Uterus (tissue), 3 donors: ENCODE measurements at regions not wholly inside any gene's neighbourhood (a gene's known extent, or its start where the extent isn't known, plus 50 kb on each side); places are given as distances from the start of the nearest gene placed in this dataset.

Experiments used
- DNase-seq, 2 donors: peaks; one replicate each; pipeline ENCODE4 v3.0.0-alpha.2; 2019 to 2020
- H3K27ac ChIP-seq, 2 donors: fragments of 200-600 bp; sonication (generic); 1 replicate in 1 of 2; 2 replicates in 1 of 2; pipeline ENCODE4 v1.5.1; 2016 to 2018
- H3K27me3 ChIP-seq, 2 donors: fragments of 200-600 bp; sonication (generic); one replicate each; pipeline ENCODE4 v1.5.1; 2018 to 2019; ENCODE audit warnings: control low read depth in 1 of 2
- H3K36me3 ChIP-seq, 2 donors: fragments of 200-600 bp; sonication (generic); one replicate each; pipeline ENCODE4 v1.5.1; 2019; ENCODE audit warnings: control low read depth in 1 of 2
- H3K4me1 ChIP-seq, 2 donors: fragments of 200-600 bp; sonication (generic); one replicate each; pipeline ENCODE4 v1.5.1; 2018 to 2019; ENCODE audit warnings: control low read depth in 1 of 2
- H3K4me3 ChIP-seq, 2 donors: fragments of 200-600 bp; sonication (generic); 1 replicate in 1 of 2; 2 replicates in 1 of 2; pipeline ENCODE4 v1.5.1; 2018 to 2019; ENCODE audit warnings: mild to moderate bottlenecking in 1 of 2
- H3K9me3 ChIP-seq, 2 donors: fragments of 200-600 bp; sonication (generic); one replicate each; pipeline ENCODE4 v1.5.1; 2019; ENCODE audit warnings: control low read depth in 1 of 2
- POLR2A ChIP-seq, 2 donors: fragments of 450-650 bp; IDR thresholded peaks; one replicate each; pipeline ENCODE4 v1.6.1; 2016; ENCODE audit warnings: antibody characterized with exemption in 2 of 2, mild to moderate bottlenecking in 1 of 2, moderate library complexity in 1 of 2
- intact Hi-C: fragments of 100-400 bp; cut with DNase I; formaldehyde crosslinking; loops from one replicate; pipeline ENCODE4 v1.15.1; 2023; ENCODE audit warnings: low total_unique reads
- TF ChIP-seq, protein P1 (sequence below), 4 experiments: fragments of 200-600 bp in 2 of 4; fragments of 450-650 bp in 2 of 4; sonication (generic) in 2 of 4; IDR thresholded peaks; one replicate each; pipeline ENCODE4 v1.5.1; 2016 to 2019; ENCODE audit warnings: antibody characterized with exemption in 4 of 4, mild to moderate bottlenecking in 2 of 4, moderate library complexity in 1 of 4
- donor health status: DM: yes; HTN: yes; CAD: no.

- H3K9me3 ChIP-seq = no peaks in the 10 kb centered on the region
- H3K27me3 ChIP-seq = no peaks in the 10 kb centered on the region
- intact Hi-C loops = no loop called here
- no peak overlapping the region for H3K27ac ChIP-seq
- H3K4me1 ChIP-seq = no peaks in the 10 kb centered on the region
- H3K4me3 ChIP-seq = no peak overlapping the region
- DNase-seq = no peak
- TF ChIP-seq, protein P1, sequence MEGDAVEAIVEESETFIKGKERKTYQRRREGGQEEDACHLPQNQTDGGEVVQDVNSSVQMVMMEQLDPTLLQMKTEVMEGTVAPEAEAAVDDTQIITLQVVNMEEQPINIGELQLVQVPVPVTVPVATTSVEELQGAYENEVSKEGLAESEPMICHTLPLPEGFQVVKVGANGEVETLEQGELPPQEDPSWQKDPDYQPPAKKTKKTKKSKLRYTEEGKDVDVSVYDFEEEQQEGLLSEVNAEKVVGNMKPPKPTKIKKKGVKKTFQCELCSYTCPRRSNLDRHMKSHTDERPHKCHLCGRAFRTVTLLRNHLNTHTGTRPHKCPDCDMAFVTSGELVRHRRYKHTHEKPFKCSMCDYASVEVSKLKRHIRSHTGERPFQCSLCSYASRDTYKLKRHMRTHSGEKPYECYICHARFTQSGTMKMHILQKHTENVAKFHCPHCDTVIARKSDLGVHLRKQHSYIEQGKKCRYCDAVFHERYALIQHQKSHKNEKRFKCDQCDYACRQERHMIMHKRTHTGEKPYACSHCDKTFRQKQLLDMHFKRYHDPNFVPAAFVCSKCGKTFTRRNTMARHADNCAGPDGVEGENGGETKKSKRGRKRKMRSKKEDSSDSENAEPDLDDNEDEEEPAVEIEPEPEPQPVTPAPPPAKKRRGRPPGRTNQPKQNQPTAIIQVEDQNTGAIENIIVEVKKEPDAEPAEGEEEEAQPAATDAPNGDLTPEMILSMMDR (IDR thresholded peaks at IDR 0.05) = no peak
- TF ChIP-seq POLR2A (IDR thresholded peaks at IDR 0.05) = no peak
- no peaks in the 10 kb centered on the region for H3K36me3 ChIP-seq
Measured at GRCh38 chr2:239895116-239895515, 130.0 kb downstream of the NDUFA10 start.

- H3K36me3 ChIP-seq = no peaks in the 10 kb centered on the region
- no peaks in the 10 kb centered on the region for H3K27me3 ChIP-seq
- H3K27ac ChIP-seq = no peak overlapping the region
- H3K4me3 ChIP-seq = no peak overlapping the region
- H3K4me1 ChIP-seq = no peaks in the 10 kb centered on the region
- H3K9me3 ChIP-seq = no peaks in the 10 kb centered on the region
- DNase-seq = no peak
- TF ChIP-seq POLR2A (IDR thresholded peaks at IDR 0.05) = no peak
- TF ChIP-seq, protein P1 (IDR thresholded peaks at IDR 0.05) = no peak
- intact Hi-C loops = no loop called here
Measured at GRCh38 chr2:239894276-239894675, 130.9 kb downstream of the NDUFA10 start.

GRCh38 chr2:239893236-239893515 is 132.0 kb downstream of the NDUFA10 start:
- H3K27ac ChIP-seq = no peak overlapping the region
- no peak for DNase-seq
- no peaks in the 10 kb centered on the region for H3K36me3 ChIP-seq
- no peaks in the 10 kb centered on the region for H3K27me3 ChIP-seq
- no peaks in the 10 kb centered on the region for H3K4me1 ChIP-seq
- no peak for TF ChIP-seq POLR2A (IDR thresholded peaks at IDR 0.05)
- TF ChIP-seq, protein P1 (IDR thresholded peaks at IDR 0.05) = no peak
- H3K9me3 ChIP-seq = no peaks in the 10 kb centered on the region
- intact Hi-C loops = no loop called here
- no peak overlapping the region for H3K4me3 ChIP-seq

DNA sequence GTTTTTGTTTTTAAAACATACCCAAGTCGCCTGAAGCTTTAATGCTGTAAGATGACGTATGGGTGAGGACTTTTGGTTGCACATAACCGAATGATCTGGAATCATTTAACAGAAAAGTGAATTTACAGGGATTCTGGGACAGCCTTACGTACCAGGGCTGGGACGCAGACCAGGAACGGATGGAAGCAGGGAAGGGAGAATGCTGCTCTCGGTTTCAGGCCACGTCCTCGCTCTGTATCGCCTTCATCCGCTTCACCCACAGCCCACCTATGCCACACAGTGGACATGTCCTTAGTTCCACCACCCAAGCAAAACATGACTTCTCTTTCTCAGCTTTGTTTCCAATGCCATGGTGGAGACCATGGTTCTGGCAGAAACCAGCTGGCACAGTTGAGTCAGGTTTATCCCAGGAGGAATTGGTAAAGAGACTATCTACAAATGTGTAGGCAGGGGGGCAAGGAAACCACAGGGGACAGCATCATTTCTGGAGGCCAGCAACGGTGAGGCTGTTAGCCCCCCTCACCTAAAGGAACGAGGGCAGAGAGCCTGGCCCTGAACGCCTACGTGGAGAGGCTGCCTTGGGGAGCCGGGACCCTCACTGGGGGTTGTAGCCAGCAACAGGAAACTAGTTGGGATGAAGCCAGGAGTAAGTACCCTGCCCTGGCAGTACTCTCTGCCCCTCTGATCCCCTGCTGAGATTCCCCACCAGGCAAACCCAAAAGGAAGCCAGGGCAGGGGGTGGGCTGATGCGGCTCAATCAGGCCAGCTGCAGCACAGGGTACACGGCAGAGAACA is 132.5 kb downstream of the NDUFA10 start:
- H3K4me3 ChIP-seq = no peak overlapping the region
- no peaks in the 10 kb centered on the region for H3K36me3 ChIP-seq
- H3K27me3 ChIP-seq = no peaks in the 10 kb centered on the region
- intact Hi-C loops = no loop called here
- no peak overlapping the region for H3K27ac ChIP-seq
- H3K9me3 ChIP-seq = no peaks in the 10 kb centered on the region
- TF ChIP-seq, protein P1 (IDR thresholded peaks at IDR 0.05) = no peak
- no peak for TF ChIP-seq POLR2A (IDR thresholded peaks at IDR 0.05)
- DNase-seq = no peak
- no peaks in the 10 kb centered on the region for H3K4me1 ChIP-seq

GRCh38 chr2:239891698-239892097 is 133.4 kb downstream of the NDUFA10 start:
- no peak for DNase-seq
- Histone ChIP-seq H3K4me1 (no peaks in the 10 kb centered on the region), H3K27me3 (no peaks in the 10 kb centered on the region), H3K9me3 (no peaks in the 10 kb centered on the region), H3K4me3 (no peak overlapping the region), H3K27ac (no peak overlapping the region), H3K36me3 (no peaks in the 10 kb centered on the region)
- intact Hi-C loops = no loop called here
- no peak for TF ChIP-seq POLR2A (IDR thresholded peaks at IDR 0.05)
- TF ChIP-seq, protein P1 (IDR thresholded peaks at IDR 0.05) = no peak
